Suprapubic skin (tissue), 4 donors: ENCODE measurements at regions not wholly inside any gene's neighbourhood (a gene's known extent, or its start where the extent isn't known, plus 50 kb on each side); places are given as distances from the start of the nearest gene placed in this dataset.

Experiments
- DNase-seq, 2 donors: peaks; one replicate each; pipeline ENCODE4 v3.0.0-alpha.2; 2019; ENCODE audit warnings: low spot score in 2 of 2
- H3K27ac ChIP-seq: fragments of 200-600 bp; sonication (generic); one replicate; pipeline ENCODE4 v1.5.1; 2019
- H3K27me3 ChIP-seq: fragments of 200-600 bp; sonication (generic); one replicate; pipeline ENCODE4 v1.5.1; 2019
- H3K36me3 ChIP-seq: fragments of 200-600 bp; sonication (generic); one replicate; pipeline ENCODE4 v1.5.1; 2019
- H3K4me1 ChIP-seq: fragments of 200-600 bp; sonication (generic); one replicate; pipeline ENCODE4 v1.5.1; 2019
- H3K4me3 ChIP-seq: fragments of 200-600 bp; sonication (generic); one replicate; pipeline ENCODE4 v1.5.1; 2019; ENCODE audit warnings: mild to moderate bottlenecking
- H3K9me3 ChIP-seq: fragments of 200-600 bp; sonication (generic); one replicate; pipeline ENCODE4 v1.5.1; 2019
- CTCF ChIP-seq, 2 donors: fragments of 200-600 bp in 1 of 2; fragments of 450-650 bp in 1 of 2; sonication (generic) in 1 of 2; IDR thresholded peaks; one replicate each; pipeline ENCODE4 v1.5.1; 2016 to 2019; ENCODE audit warnings: antibody characterized with exemption in 2 of 2, mild to moderate bottlenecking in 1 of 2, moderate library complexity in 1 of 2
- EP300 ChIP-seq: sonication (generic); formaldehyde crosslinking; IDR thresholded peaks from one replicate; pipeline ENCODE4 v1.6.1; 2017; ENCODE audit warnings: antibody characterized with exemption
- POLR2A ChIP-seq, 2 donors: fragments of 450-650 bp; IDR thresholded peaks; one replicate each; pipeline ENCODE4 v1.6.1; 2017; ENCODE audit warnings: antibody characterized with exemption in 2 of 2, mild to moderate bottlenecking in 2 of 2, moderate library complexity in 2 of 2
- POLR2AphosphoS5 ChIP-seq, 3 donors: sonication (generic); formaldehyde crosslinking; IDR thresholded peaks; one replicate each; pipeline ENCODE4 v1.6.1; 2017; ENCODE audit warnings: antibody characterized with exemption in 3 of 3
- WGBS: methylation state at CpG from one replicate; pipeline ENCODE4 v1.1.5; 2018; 5-methylcytosine and 5-hydroxymethylcytosine counted together

GRCh38 chr14:48900565-48900964 is 685.6 kb downstream of the RPS29 start:
- no peaks in the 10 kb centered on the region for H3K27me3 ChIP-seq
- H3K27ac ChIP-seq, result no peak overlapping the region
- H3K4me1 ChIP-seq, result no peaks in the 10 kb centered on the region
- 26% methylated on average over 3 of the region's 3 CpGs for WGBS
- TF ChIP-seq POLR2A (IDR thresholded peaks at IDR 0.05) (no peak), POLR2AphosphoS5 (IDR thresholded peaks at IDR 0.05) (no peak), EP300 (no peak), CTCF (IDR thresholded peaks at IDR 0.05) (no peak)
- no peak for DNase-seq
- H3K9me3 ChIP-seq, result no peaks in the 10 kb centered on the region
- H3K36me3 ChIP-seq, result no peaks in the 10 kb centered on the region
- H3K4me3 ChIP-seq, result no peak overlapping the region

- Histone ChIP-seq H3K4me1 (no peaks in the 10 kb centered on the region), H3K27ac (no peak overlapping the region), H3K9me3 (no peaks in the 10 kb centered on the region), H3K4me3 (no peak overlapping the region), H3K27me3 (no peaks in the 10 kb centered on the region), H3K36me3 (no peaks in the 10 kb centered on the region)
- no peak for DNase-seq
- WGBS, result 36% methylated on average over 1 of the region's 1 CpG
- TF ChIP-seq POLR2A (IDR thresholded peaks at IDR 0.05), result no peak
- TF ChIP-seq POLR2AphosphoS5 (IDR thresholded peaks at IDR 0.05), result no peak
- TF ChIP-seq EP300, result no peak
- no peak for TF ChIP-seq CTCF (IDR thresholded peaks at IDR 0.05)
Measured at GRCh38 chr14:48890333-48890732, 695.8 kb downstream of the RPS29 start.

GRCh38 chr14:48876806-48877340 is 709.3 kb downstream of the RPS29 start:
- Histone ChIP-seq H3K36me3 (no peaks in the 10 kb centered on the region), H3K9me3 (peaks cover 4% of the 10 kb centered on the region), H3K27me3 (no peaks in the 10 kb centered on the region), H3K4me3 (no peak overlapping the region), H3K4me1 (no peaks in the 10 kb centered on the region), H3K27ac (no peak overlapping the region)
- TF ChIP-seq POLR2A (IDR thresholded peaks at IDR 0.05) (no peak), POLR2AphosphoS5 (IDR thresholded peaks at IDR 0.05) (no peak), CTCF (IDR thresholded peaks at IDR 0.05) (no peak), EP300 (no peak)
- WGBS, result 62% methylated on average over 1 of the region's 1 CpG
- DNase-seq, result no peak

- no peak for DNase-seq
- H3K36me3 ChIP-seq, result no peaks in the 10 kb centered on the region
- no peak overlapping the region for H3K4me3 ChIP-seq
- H3K27ac ChIP-seq, result no peak overlapping the region
- no peaks in the 10 kb centered on the region for H3K4me1 ChIP-seq
- WGBS, result 62% methylated on average over 2 of the region's 2 CpGs
- TF ChIP-seq EP300 (no peak), POLR2A (IDR thresholded peaks at IDR 0.05) (no peak), CTCF (IDR thresholded peaks at IDR 0.05) (no peak), POLR2AphosphoS5 (IDR thresholded peaks at IDR 0.05) (no peak)
- H3K9me3 ChIP-seq, result no peaks in the 10 kb centered on the region
- no peaks in the 10 kb centered on the region for H3K27me3 ChIP-seq
Measured at GRCh38 chr14:48874711-48875110, 711.5 kb downstream of the RPS29 start.

- Histone ChIP-seq H3K9me3 (no peaks in the 10 kb centered on the region), H3K27me3 (no peaks in the 10 kb centered on the region), H3K36me3 (no peaks in the 10 kb centered on the region), H3K4me3 (no peak overlapping the region), H3K4me1 (no peaks in the 10 kb centered on the region), H3K27ac (no peak overlapping the region)
- 61% methylated on average over 2 of the region's 2 CpGs for whole genome bisulfite sequencing
- TF ChIP-seq POLR2A (IDR thresholded peaks at IDR 0.05), result no peak
- TF ChIP-seq EP300, result no peak
- no peak for TF ChIP-seq POLR2AphosphoS5 (IDR thresholded peaks at IDR 0.05)
- no peak for TF ChIP-seq CTCF (IDR thresholded peaks at IDR 0.05)
- DNase-seq, result no peak
Measured at GRCh38 chr14:48857366-48857765, 728.8 kb downstream of the RPS29 start.
